Parathyroid adenoma (tissue), 2 donors: ENCODE measurements at regions not wholly inside any gene's neighbourhood (a gene's known extent, or its start where the extent isn't known, plus 50 kb on each side); places are given as distances from the start of the nearest gene placed in this dataset.

ENCODE experiments used
- H2AFZ ChIP-seq: fragments of 300-600 bp; sonication (generic); one replicate; pipeline ENCODE4 v1.7.0; 2017; ENCODE audit warnings: antibody characterized with exemption, mild to moderate bottlenecking
- H3K27ac ChIP-seq: fragments of 300-600 bp; sonication (generic); one replicate; pipeline ENCODE4 v1.7.0; 2017
- H3K27me3 ChIP-seq: fragments of 300-600 bp; sonication (generic); one replicate; pipeline ENCODE4 v1.7.0; 2017; ENCODE audit warnings: low read length; ENCODE audit not compliant: control insufficient read depth, insufficient read depth
- H3K36me3 ChIP-seq: fragments of 300-600 bp; sonication (generic); one replicate; pipeline ENCODE4 v1.7.0; 2017; ENCODE audit warnings: low read length; ENCODE audit not compliant: control insufficient read depth, insufficient read depth
- H3K4me1 ChIP-seq: fragments of 300-600 bp; sonication (generic); one replicate; pipeline ENCODE4 v1.7.0; 2017; ENCODE audit warnings: control low read depth
- H3K4me2 ChIP-seq: fragments of 300-600 bp; sonication (generic); one replicate; pipeline ENCODE4 v1.7.0; 2017; ENCODE audit warnings: low read length
- H3K4me3 ChIP-seq: fragments of 300-600 bp; sonication (generic); one replicate; pipeline ENCODE4 v1.7.0; 2017; ENCODE audit warnings: low read depth, low read length
- H3K79me2 ChIP-seq: fragments of 300-600 bp; sonication (generic); one replicate; pipeline ENCODE4 v1.7.0; 2017; ENCODE audit warnings: control low read depth
- H3K9ac ChIP-seq: fragments of 300-600 bp; sonication (generic); one replicate; pipeline ENCODE4 v1.7.0; 2017; ENCODE audit warnings: mild to moderate bottlenecking
- H3K9me3 ChIP-seq: fragments of 300-600 bp; sonication (generic); one replicate; pipeline ENCODE4 v1.7.0; 2017; ENCODE audit warnings: low read length; ENCODE audit not compliant: control insufficient read depth
- CTCF ChIP-seq: fragments of 300-600 bp; sonication (generic); IDR thresholded peaks from one replicate; pipeline ENCODE4 v1.7.0; 2017; ENCODE audit warnings: antibody characterized with exemption, mild to moderate bottlenecking
- donor health status: primary hyperparathyroidism.

GRCh38 chr5:103624675-103625074 lies 62.1 kb upstream of the NUDT12 start:
- Histone ChIP-seq H3K4me2 (no peak overlapping the region), H3K4me1 (no peaks in the 10 kb centered on the region), H2AFZ (no peak overlapping the region), H3K79me2 (no peaks in the 10 kb centered on the region), H3K27ac (no peak overlapping the region), H3K27me3 (no peaks in the 10 kb centered on the region), H3K9ac (no peak overlapping the region), H3K9me3 (no peaks in the 10 kb centered on the region), H3K4me3 (no peak overlapping the region), H3K36me3 (no peaks in the 10 kb centered on the region)
- no peak for TF ChIP-seq CTCF

GRCh38 chr5:103624035-103624480 lies 61.5 kb upstream of the NUDT12 start:
- Histone ChIP-seq H3K4me2 (no peak overlapping the region), H3K4me1 (no peaks in the 10 kb centered on the region), H3K9me3 (no peaks in the 10 kb centered on the region), H3K79me2 (no peaks in the 10 kb centered on the region), H3K9ac (no peak overlapping the region), H2AFZ (no peak overlapping the region), H3K27ac (no peak overlapping the region), H3K27me3 (no peaks in the 10 kb centered on the region), H3K36me3 (no peaks in the 10 kb centered on the region), H3K4me3 (no peak overlapping the region)
- no peak for TF ChIP-seq CTCF

- Histone ChIP-seq H3K27ac (no peak overlapping the region), H3K36me3 (no peaks in the 10 kb centered on the region), H3K4me2 (no peak overlapping the region), H3K9me3 (no peaks in the 10 kb centered on the region), H2AFZ (no peak overlapping the region), H3K9ac (no peak overlapping the region), H3K27me3 (no peaks in the 10 kb centered on the region), H3K4me1 (no peaks in the 10 kb centered on the region), H3K4me3 (no peak overlapping the region), H3K79me2 (no peaks in the 10 kb centered on the region)
- TF ChIP-seq CTCF: no peak
Observed at GRCh38 chr5:103623425-103623824, 60.8 kb upstream of the NUDT12 start.

GRCh38 chr5:103621548-103621930 lies 59.0 kb upstream of the NUDT12 start:
- TF ChIP-seq CTCF: no peak
- H3K36me3 ChIP-seq: no peaks in the 10 kb centered on the region
- no peak overlapping the region for H3K4me3 ChIP-seq
- H3K4me2 ChIP-seq: no peak overlapping the region
- H3K27me3 ChIP-seq: no peaks in the 10 kb centered on the region
- H3K27ac ChIP-seq: no peak overlapping the region
- no peak overlapping the region for H2AFZ ChIP-seq
- no peaks in the 10 kb centered on the region for H3K9me3 ChIP-seq
- no peak overlapping the region for H3K9ac ChIP-seq
- no peaks in the 10 kb centered on the region for H3K4me1 ChIP-seq
- H3K79me2 ChIP-seq: no peaks in the 10 kb centered on the region

- no peaks in the 10 kb centered on the region for H3K27me3 ChIP-seq
- no peak overlapping the region for H3K9ac ChIP-seq
- no peak for TF ChIP-seq CTCF
- no peak overlapping the region for H3K27ac ChIP-seq
- H3K4me2 ChIP-seq: no peak overlapping the region
- no peak overlapping the region for H3K4me3 ChIP-seq
- no peak overlapping the region for H2AFZ ChIP-seq
- no peaks in the 10 kb centered on the region for H3K4me1 ChIP-seq
- no peaks in the 10 kb centered on the region for H3K36me3 ChIP-seq
- H3K9me3 ChIP-seq: no peaks in the 10 kb centered on the region
- no peaks in the 10 kb centered on the region for H3K79me2 ChIP-seq
Observed at GRCh38 chr5:103620851-103621547, 58.4 kb upstream of the NUDT12 start.
